ENCODE measurements at regions not wholly inside any gene's neighbourhood (a gene's known extent, or its start where the extent isn't known, plus 50 kb on each side); places are given as distances from the start of the nearest gene placed in this dataset.

- TF ChIP-seq CTCF (IDR thresholded peaks at IDR 0.05) (no peak), EP300 (IDR thresholded peaks at IDR 0.05) (no peak)
Observed at GRCh38 chr10:36942616-36943015, 182.8 kb upstream of the ANKRD30A start.

Data from upper lobe of left lung (tissue), 4 donors.